NCI-H82 treated with DMSO at 0.1 percent for 48 hours (cell line): ENCODE measurements at regions not wholly inside any gene's neighbourhood (a gene's known extent, or its start where the extent isn't known, plus 50 kb on each side); places are given as distances from the start of the nearest gene placed in this dataset.

Experiments
- DNase-seq: peaks from one replicate; lab custom pipeline; 2025; ENCODE audit not compliant: unreplicated experiment; lab: John Stamatoyannopoulos, UW

DNA sequence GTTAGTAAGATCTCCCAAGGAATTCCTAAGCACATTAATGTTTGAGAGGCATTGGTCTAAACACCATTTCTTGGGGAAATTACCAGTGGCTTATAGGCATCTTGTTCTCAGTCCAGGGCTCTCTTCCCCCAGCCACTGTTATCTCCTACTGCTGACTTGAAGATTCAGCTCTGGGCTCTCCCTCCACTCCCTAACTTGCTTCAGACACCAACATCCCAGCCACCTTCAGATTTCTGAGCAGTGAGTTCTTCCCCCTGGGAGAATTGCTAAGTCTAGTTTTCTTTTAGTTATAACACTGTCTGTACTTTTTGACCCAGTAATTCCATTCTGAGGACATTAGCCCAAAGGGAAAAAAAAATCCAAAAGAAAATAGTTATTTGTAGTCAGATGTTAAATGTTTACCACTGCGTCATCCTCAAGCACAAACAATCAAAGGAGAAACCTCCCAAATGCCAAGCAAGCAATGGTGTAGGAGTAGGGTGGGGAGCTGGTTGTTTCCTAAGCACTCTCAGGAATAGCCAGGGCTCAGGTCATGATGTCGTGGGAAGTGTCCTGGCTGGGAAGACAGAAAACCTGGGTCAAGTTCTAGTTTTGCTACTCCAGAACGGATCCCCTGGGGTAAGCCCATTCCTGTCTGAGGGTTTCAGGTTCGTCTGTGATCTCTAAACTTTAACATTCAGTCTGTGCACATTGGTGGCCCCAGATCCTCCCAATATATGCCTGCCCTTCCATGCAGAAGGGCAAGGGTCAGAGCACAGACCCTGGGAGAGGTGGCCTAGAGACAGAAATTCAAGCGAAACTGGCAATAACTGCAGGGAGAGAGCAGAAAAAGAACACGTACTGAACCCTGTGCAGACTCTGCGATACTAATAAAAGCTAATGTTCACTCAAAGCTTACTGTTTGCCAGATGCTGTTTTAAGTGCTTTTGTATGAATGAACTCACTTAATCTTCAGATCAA is 191.1 kb upstream of the FGGY start:
- DNase-seq, result no peak

DNA sequence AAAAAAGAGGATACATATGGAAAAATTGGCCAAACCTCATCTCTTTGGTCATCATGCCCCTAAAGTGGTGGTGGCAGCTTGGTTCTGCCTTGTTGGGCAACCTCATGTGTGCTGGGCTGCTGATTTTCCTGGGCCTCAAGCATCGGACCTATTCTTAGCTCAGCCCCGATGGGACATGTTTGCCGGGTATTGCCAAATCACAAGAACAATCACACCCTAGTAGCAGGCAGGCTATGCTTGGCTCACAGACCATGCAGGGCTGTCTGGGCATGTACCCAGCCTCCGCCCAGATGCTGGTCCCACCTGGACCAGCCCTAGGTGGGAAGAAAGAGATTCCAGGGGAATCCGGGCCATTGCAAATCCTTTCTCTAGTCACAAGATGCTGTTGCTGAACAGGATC is 189.4 kb upstream of the FGGY start:
- DNase-seq, result no peak

DNA sequence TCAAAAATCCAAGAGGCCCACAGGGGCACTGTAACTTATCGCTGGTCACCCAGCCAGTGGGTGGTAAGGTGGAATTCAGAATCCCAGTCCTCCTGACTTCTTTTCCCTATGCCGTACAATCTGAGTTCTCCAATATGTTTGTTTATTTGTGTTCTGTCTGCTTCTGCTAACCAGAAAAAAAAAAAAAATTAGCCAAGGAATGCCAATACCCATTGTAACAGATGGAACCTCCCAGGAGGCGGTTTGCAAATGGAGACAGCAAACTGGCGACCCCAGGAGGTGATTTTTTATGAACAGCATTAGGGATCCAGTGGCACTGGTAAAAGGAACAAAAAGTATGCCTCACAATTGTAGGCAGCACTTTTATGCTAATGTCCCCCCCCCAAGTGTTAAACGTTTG is 189.0 kb upstream of the FGGY start:
- no peak for DNase-seq

DNA sequence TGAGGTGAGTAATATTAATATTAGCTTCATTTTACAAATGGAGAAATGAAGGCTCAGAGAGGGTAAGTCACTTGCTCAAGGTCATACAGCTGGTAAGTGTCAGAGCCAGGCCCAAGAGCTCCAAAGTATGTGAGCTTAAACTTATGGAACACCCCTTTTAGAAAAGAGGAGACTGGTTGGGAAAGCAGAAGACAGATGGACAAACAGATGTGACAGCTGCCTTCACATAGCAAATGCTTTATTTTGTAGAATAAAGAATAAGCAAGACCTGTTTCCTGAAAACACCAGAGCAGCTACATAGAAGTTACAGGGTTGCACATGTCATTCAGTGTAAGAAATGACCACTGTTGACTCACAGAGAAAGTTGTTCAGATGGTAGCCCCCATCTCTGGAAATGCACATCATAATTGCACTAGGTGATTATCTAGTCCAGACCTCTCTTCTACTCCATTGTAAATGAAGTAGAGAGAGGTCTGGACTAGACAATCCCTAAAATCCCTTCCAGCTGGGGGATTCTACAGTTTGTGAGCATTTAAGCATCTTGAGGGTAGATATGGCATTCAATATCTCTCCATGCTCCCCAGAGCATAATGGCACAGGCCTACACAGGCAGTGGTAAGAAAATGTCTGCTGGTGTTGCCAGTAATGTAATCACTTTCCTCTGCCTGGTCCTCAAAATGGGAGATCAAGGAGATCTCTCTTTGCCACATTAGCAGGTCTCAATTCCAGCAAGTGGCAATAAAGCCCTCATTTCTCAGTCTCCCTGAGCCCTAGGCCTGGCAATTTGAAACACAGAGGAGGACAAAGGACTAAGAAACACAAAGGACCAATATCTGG is 188.2 kb upstream of the FGGY start:
- no peak for DNase-seq

DNA sequence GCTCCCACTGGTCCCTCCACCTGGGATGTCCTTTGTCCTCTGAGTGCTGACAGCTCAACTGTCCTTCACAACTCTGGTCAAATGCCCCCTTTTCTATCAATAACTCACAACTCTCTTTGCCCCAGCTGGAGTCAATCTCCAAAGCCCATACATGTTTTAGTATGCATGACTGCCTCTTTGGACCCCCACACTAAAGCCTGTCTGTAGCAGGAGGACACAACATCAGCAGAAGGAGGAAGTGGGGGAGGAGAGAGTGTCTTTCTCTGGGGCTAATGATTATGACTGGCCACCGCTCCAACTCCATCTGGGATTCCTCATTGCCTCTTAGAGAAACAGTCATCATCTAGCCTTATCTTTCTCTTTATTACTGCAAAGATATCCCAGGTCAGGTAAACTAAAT is 186.6 kb upstream of the FGGY start:
- no peak for DNase-seq

DNA sequence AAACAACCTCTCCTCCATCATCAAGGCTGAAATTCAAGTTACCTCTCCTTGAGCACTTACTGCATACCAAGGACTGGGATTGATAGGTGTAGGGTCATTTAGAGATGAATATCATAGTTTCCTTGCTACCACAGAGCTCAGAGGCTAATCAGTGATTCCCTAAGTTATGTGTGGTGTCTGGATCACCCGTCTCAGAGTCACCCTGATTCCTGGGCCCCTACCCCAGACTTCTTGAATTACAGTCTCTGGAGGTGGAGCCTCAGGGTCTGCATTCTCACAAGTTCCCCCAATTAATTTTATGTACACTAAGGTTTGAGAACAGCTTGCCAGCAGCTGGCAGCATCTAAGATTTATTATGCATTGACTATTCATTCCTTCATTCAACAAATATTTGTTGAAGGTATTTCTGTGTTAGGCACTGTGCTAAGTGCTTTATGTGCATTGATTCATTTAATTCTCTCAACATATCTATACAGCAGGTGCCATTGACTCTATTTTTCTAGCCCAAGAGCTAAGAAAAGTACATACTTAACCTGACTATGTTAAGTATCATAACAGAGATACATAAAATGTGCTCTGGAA is 182.9 kb upstream of the FGGY start:
- DNase-seq, result no peak

DNA sequence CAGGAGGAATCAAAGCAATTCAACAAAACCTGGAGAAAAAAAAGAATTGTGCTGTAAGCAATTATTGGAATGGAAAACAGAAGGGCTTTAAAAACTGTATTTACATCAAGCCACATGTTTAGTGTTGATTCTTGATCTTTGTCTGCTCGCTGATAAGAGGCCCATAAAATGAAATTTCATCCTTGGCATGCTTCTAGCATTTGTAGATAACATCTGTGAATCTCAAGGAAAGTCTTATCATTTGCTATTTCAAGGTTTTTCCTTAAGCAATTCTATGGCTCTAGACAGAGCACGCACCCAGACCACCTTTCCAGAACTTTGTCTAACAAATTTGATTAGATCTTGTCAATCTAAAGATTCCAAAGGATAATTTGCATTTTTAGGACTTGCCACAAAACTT is 181.0 kb upstream of the FGGY start:
- DNase-seq, result no peak

DNA sequence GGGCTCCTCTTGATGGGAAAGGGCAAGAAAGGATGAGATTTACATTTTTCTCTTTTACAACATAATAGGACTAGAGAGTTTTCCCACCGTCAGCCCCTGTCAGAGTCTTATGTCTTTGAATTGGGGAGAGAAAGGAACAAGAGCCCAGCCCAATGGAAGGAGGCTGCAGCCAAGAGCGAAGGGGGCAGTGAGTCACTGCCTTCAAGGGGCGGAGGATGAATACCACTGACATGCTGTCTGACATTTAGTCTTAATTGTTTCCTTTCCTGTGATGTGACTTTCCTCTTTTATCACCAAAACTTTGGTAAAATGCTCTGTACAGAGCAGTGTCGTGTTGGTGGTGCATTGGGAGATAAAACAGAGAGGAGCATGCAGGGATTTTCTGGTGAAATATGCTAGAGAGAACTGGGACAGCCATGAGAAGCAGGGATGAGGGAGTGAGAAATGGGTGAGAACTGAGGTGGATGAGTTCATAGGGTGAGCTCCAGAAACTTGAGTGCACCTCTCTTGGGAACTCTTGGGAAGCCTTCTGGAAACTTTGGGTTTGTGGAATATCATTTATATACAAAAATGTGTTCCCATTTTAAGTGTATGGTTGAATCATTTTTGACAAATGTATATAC is 179.9 kb upstream of the FGGY start:
- DNase-seq, result no peak

DNA sequence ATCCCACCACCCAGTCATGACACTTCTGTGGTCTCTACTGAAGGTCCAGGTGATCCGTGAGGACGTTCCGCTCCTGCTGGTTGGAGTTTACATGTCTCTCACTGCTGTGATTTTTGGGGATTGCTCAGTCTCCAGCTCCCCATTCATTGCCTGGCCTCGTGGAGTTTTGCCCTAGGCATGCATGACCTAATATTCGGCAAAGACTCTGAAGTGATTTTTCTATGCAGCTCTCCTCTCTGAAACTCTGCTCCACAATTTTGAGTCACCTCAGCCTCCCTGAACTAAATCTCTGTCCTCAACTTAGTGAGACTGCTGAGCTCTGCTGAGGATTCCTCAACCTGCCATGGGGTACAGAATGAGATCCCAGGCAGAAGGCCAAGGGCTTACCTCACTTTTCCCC is 174.4 kb upstream of the FGGY start:
- DNase-seq, result no peak

DNA sequence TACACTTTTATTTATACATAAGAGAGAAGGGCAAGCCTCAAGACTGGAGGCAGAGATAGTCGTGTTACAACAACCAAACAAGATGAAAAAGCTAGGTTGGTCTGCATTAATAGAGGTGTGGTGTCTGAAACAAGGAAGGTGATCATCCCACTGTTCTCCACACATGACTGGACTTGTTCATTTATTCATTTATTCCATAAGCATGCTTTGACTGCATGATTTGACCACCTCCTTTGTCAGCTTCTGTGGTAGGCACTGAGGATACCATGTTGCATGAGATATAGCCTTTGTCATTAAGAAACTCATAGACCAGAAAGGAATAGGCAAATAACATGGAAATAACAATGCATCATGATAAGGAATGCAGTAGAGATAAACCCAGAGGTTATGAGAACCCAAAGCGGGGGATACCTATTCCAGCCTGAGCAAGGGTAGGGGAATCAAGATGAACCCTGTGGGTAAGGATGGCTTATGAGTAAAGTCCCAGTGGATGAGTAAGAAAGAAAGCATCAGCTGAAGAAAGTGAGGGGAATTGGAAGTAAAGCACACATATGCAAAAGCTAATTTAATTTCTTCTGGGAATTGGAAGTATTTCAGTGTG is 173.7 kb upstream of the FGGY start:
- DNase-seq, result no peak

DNA sequence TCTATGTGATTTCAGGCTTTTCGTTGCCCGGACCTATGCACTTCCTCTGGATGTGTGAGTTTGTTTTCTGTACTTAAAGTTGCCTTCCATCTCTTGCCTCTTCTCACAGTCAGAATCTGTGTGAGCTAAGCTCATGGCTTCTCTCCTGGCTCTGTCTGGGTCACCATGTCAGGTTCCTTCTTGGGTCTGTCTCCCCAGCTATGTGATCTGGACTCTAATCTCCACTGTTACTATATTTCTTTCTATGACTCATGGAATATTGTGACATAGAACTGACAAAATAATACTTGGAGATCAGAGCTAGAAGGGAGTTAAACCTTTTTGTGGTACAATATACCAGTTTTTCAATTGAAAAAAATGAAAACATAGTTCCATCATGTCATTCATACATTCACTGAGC is 172.7 kb upstream of the FGGY start:
- DNase-seq, result no peak

DNA sequence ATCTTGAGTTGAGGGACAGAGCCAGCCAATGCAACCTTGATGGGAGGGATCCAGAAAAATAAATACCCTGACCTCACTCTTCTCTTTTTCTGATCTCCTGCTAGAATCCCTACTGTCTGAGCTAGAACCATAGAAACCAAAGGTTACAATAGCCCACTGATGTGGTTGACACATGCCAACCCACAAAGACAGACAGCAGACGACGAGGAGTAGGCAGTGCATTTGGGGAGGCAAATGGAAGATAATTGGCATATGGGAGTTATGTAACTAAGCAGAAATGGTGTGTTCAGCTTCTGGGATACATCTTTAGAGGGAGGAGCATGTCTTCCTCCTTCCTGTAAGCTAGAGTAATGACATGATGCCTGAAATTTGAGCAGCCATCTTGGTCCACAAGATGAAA is 171.7 kb upstream of the FGGY start:
- no peak for DNase-seq

DNA sequence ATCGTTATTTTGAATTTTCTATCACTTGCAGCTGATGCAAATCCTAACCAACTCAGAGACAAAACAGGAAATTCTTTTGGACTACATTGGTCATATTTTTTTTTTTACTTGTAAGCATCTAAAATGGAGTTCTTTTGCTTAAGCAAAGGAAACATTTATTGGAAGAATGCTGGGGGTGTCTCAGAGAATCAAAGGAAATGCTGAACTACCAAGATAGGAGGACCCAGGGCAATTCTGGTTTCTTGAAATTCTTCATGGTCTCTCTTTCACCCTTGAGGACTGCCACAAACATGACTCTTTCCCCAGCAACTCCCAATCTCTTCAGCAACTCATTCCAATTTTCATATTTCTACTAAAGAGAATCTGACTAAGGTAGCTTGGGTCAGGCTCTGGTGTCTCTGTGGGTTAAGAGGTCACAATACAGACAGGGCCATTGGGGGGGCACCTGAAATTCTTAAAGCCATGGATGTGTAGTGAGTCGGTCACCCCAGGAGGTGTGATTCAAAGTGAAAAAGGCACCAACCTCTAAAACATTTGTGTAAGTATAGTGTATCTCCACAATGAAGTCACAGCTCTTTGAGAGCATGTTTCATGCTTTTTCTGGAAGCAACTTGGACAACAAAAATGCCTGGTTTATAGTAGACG is 171.1 kb upstream of the FGGY start:
- DNase-seq, result no peak

DNA sequence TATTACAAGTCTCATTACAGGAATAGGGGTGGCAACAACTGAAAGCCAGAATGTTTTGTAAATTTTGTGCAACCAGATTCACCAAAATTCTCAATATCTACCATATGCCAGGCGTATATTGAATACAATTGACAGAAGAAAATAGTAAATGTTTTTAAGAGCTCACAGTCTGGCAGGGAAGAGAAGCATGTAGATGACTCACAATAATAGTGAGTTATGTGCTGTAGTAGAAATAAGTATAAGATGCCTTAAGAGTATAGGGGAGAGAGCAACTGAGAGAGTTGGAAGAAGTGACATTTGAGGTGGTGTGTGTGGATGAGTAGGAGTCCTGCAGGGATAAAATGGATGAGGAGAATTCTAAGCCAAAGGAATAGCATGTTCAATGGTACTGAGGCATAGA is 170.5 kb upstream of the FGGY start:
- no peak for DNase-seq

DNA sequence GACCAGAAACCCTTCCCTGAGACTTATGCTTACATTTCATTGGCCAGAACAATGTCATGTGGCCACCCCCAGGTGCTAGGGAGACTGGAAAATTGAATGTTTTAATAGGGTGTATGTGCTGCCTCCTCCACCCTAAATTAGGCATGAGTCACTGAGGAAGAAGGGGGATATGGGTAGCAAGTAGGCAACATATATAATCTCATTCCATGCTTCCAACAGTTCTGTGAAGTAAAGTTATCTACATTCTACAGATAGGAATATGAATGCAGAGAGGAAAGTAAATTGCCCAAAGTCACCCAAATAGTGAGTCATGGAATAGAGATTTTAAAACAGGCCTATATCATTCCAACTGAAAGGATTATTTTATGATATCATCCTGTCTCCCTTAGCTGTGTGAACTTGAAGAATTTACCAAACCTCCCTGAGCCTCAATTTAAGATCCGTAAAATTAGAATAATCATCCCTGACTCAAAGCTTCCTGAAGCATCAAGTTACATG is 168.6 kb upstream of the FGGY start:
- no peak for DNase-seq

DNA sequence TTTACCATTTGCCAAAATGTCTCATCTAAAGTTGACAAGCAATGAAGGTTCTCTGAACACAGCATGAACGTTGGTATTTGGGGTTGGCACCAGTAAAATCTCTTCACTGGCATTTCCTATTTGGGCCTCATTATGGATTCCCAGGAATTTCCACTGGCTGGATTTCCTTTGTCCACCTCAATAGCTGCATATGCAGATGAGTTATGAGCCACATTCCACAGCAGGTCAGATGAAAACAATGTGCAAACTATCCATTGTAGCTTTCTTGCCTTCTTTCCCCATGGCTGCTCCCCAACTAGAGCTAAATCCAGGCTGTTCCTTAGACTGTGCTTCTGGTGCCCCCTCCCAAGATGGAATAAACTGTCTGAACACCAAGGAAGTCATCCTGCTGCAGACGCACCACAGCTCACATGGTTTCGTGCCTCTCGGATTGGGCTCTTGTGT is 168.1 kb upstream of the FGGY start:
- no peak for DNase-seq

DNA sequence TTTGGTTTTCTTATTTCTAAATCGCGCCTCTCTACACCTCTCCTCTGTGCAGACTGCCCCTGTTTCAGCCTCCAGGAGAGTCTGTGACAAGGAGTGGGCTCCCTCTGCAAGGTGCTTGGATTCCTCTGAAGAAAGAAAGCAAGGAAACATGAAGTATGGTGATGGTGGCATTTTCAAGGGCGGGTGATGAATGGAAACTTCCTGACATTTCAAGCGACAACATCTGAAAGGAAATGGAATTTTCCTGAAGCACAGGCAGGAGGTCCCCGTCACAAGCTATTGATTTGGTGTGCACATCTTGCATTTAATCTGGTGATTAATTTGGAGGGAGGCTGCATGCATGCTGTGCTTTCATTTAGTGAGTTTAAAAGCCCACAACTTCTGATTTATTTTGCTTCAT is 164.6 kb upstream of the FGGY start:
- DNase-seq, result no peak

DNA sequence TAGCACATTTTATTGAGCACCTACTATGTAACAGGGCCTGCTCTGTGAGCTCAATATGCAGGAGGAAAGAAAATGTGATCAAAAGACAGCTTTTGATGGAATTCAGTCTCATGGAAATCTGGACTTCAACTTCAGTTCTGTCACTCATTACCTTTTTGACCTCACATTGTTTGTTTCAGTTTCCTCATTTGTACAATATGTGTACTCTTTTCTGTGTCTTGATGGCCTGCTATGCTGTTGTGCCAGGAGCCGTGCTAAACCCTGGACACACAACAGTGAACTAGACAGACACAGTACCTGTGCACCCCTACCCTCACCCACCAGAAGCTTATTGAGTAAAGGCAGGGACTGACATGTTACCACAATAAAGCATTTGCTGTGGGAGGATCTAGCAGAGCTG is 162.9 kb upstream of the FGGY start:
- DNase-seq, result no peak

DNA sequence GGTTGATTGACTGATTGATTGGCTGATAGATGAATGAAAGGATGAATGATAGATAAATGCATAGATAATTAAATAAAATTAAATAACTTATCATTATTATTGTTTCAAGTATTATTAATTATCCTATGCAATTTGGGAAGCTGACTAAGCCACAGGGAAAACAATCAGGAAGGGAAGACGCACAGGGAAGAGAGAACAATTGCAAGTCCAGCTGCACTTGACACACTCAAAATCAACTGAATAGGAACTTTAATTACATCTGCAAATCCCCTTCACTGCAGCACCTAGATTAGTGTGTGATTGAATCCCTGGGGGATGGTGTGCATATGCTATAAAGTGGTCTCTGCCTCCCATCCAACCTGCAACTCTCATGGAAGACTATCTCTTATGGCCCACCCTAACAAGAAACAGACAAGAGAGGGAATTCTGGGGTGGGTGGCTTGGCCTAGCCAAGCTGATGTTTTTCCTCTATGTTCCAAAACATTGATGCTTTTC is 161.1 kb upstream of the FGGY start:
- DNase-seq, result no peak
